ENCODE measurements at regions not wholly inside any gene's neighbourhood (a gene's known extent, or its start where the extent isn't known, plus 50 kb on each side); places are given as distances from the start of the nearest gene placed in this dataset.

DNA sequence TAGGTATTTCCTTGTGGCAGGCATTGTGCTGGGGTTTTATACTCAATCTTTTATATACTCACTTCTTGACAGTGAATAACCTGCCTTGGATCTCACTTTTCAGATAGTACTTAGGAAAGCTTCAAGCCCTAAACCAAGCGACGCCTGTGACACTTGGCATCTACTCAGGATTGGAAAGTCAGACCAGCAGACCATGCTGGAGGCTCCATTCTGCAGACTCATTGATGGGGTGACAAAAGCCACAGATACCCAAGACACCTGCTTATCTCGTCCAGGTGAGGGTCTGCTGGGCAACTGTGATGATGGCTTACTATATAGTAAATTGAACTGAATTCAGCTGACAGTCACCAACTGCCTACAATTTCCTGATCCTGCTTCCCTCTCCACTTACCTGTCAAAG is 79.4 kb upstream of the MRPS22 start:
- no peaks in the 10 kb centered on the region for H3K27me3 ChIP-seq (ENCODE audit: control insufficient read depth, insufficient read depth, low read length, poor library complexity, severe bottlenecking)
- WGBS, 2 experiments (ENCODE audit: insufficient coverage in 1 of 2, insufficient read length in 1 of 2): 94 to 96% methylated on average over 2 to 3 of the region's 3 CpGs
- Mint-ChIP-seq H3K36me3 (ENCODE audit: low read depth) (no peaks in the 10 kb centered on the region), H3K9me3 (no peaks in the 10 kb centered on the region), H3K27me3 (ENCODE audit: insufficient read depth) (peaks cover 2% of the 10 kb centered on the region), H3K4me3 (no peak overlapping the region), H3K4me1 (no peaks in the 10 kb centered on the region), H3K27ac (no peak overlapping the region)
- no peaks in the 10 kb centered on the region for H3K4me1 ChIP-seq (ENCODE audit: control insufficient read depth, insufficient read depth, low read length)
- no peak overlapping the region for H3K9ac ChIP-seq (ENCODE audit: extremely low read depth, low read length, poor library complexity, severe bottlenecking)
- no peak overlapping the region for H3K4me3 ChIP-seq (ENCODE audit: low read length)
- H3K36me3 ChIP-seq (ENCODE audit: control insufficient read depth, insufficient read depth, low read length): no peaks in the 10 kb centered on the region
- DNase-seq: no peak
- H3K9me3 ChIP-seq (ENCODE audit: control insufficient read depth, low read length): no peaks in the 10 kb centered on the region
- TF ChIP-seq, protein P1, sequence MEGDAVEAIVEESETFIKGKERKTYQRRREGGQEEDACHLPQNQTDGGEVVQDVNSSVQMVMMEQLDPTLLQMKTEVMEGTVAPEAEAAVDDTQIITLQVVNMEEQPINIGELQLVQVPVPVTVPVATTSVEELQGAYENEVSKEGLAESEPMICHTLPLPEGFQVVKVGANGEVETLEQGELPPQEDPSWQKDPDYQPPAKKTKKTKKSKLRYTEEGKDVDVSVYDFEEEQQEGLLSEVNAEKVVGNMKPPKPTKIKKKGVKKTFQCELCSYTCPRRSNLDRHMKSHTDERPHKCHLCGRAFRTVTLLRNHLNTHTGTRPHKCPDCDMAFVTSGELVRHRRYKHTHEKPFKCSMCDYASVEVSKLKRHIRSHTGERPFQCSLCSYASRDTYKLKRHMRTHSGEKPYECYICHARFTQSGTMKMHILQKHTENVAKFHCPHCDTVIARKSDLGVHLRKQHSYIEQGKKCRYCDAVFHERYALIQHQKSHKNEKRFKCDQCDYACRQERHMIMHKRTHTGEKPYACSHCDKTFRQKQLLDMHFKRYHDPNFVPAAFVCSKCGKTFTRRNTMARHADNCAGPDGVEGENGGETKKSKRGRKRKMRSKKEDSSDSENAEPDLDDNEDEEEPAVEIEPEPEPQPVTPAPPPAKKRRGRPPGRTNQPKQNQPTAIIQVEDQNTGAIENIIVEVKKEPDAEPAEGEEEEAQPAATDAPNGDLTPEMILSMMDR (conservative IDR thresholded peaks at IDR 0.05): no peak
- H3K27ac ChIP-seq (ENCODE audit: low read depth, low read length): no peak overlapping the region

- TF ChIP-seq, protein P1 (conservative IDR thresholded peaks at IDR 0.05): no peak
- no peaks in the 10 kb centered on the region for H3K4me1 ChIP-seq (ENCODE audit: control insufficient read depth, insufficient read depth, low read length)
- no peak overlapping the region for H3K27ac Mint-ChIP-seq
- no peaks in the 10 kb centered on the region for H3K4me1 Mint-ChIP-seq
- no peak for DNase-seq
- H3K4me3 Mint-ChIP-seq: no peak overlapping the region
- H3K27ac ChIP-seq (ENCODE audit: low read depth, low read length): no peak overlapping the region
- 85 to 89% methylated on average over 4 to 9 of the region's 9 CpGs for WGBS, 2 experiments (ENCODE audit: insufficient coverage in 1 of 2, insufficient read length in 1 of 2)
- no peak overlapping the region for H3K9ac ChIP-seq (ENCODE audit: extremely low read depth, low read length, poor library complexity, severe bottlenecking)
- no peaks in the 10 kb centered on the region for H3K36me3 Mint-ChIP-seq (ENCODE audit: low read depth)
- H3K36me3 ChIP-seq (ENCODE audit: control insufficient read depth, insufficient read depth, low read length): no peaks in the 10 kb centered on the region
- no peaks in the 10 kb centered on the region for H3K9me3 ChIP-seq (ENCODE audit: control insufficient read depth, low read length)
- no peaks in the 10 kb centered on the region for H3K9me3 Mint-ChIP-seq
- peaks cover 2% of the 10 kb centered on the region for H3K27me3 Mint-ChIP-seq (ENCODE audit: insufficient read depth)
- no peak overlapping the region for H3K4me3 ChIP-seq (ENCODE audit: low read length)
- H3K27me3 ChIP-seq (ENCODE audit: control insufficient read depth, insufficient read depth, low read length, poor library complexity, severe bottlenecking): no peaks in the 10 kb centered on the region
Measured at GRCh38 chr3:139265131-139266016, 78.4 kb upstream of the MRPS22 start.

- Mint-ChIP-seq H3K9me3 (no peaks in the 10 kb centered on the region), H3K27ac (no peak overlapping the region), H3K4me1 (no peaks in the 10 kb centered on the region), H3K36me3 (ENCODE audit: low read depth) (no peaks in the 10 kb centered on the region), H3K4me3 (no peak overlapping the region), H3K27me3 (ENCODE audit: insufficient read depth) (peaks cover 4% of the 10 kb centered on the region)
- Histone ChIP-seq H3K9me3 (ENCODE audit: control insufficient read depth, low read length) (peaks cover 7% of the 10 kb centered on the region), H3K27me3 (ENCODE audit: control insufficient read depth, insufficient read depth, low read length, poor library complexity, severe bottlenecking) (no peaks in the 10 kb centered on the region), H3K4me3 (ENCODE audit: low read length) (no peak overlapping the region), H3K36me3 (ENCODE audit: control insufficient read depth, insufficient read depth, low read length) (no peaks in the 10 kb centered on the region), H3K4me1 (ENCODE audit: control insufficient read depth, insufficient read depth, low read length) (no peaks in the 10 kb centered on the region), H3K27ac (ENCODE audit: low read depth, low read length) (no peak overlapping the region), H3K9ac (ENCODE audit: extremely low read depth, low read length, poor library complexity, severe bottlenecking) (no peak overlapping the region)
- WGBS, 2 experiments (ENCODE audit: insufficient coverage in 1 of 2, insufficient read length in 1 of 2): 87 to 100% methylated on average over 1 to 7 of the region's 7 CpGs
- TF ChIP-seq, protein P1 (conservative IDR thresholded peaks at IDR 0.05): no peak
- peak; percentile 10 for DNase-seq
Measured at GRCh38 chr3:139267300-139268246, 76.2 kb upstream of the MRPS22 start.
